ENCODE measurements at regions not wholly inside any gene's neighbourhood (a gene's known extent, or its start where the extent isn't known, plus 50 kb on each side); places are given as distances from the start of the nearest gene placed in this dataset.

DNA sequence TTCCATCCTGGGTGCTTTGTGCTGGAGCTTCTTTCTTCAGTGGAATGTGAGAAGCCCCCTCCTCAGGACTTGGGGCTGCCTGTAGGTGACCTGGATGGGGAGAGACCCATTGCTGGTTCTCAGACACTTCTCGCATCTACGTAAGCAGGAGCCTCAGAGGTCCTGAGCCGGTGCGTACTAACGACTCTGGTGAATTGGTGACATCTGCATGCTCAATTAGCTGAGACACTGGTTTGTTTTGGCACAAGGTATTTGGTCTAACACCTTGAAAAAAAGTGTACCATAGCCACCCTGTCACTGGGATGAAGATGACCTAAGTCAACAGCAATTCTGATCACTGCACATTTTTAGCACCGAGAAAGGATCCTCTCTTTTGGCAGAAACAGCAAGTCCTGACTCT, 57.7 kb downstream of the LRRC30 start:
- Histone ChIP-seq H3K4me1 (ENCODE audit: control insufficient read depth in 1 of 2, insufficient read depth in 2 of 2, low read length in 2 of 2) (no peaks in the 10 kb centered on the region), H3K4me2 (replicated peaks; ENCODE audit: extremely low read depth, low read length, poor library complexity, severe bottlenecking) (no peak overlapping the region), H3K27ac (ENCODE audit: low read depth in 1 of 2, low read length in 2 of 2) (no peak overlapping the region), H3K9ac (ENCODE audit: insufficient read depth, low read length, poor library complexity, severe bottlenecking) (no peak overlapping the region), H3K27me3 (ENCODE audit: control insufficient read depth in 2 of 2, insufficient read depth in 2 of 2, low read length in 2 of 2) (no peaks in the 10 kb centered on the region), H4K20me1 (ENCODE audit: insufficient read depth, low read length) (no peaks in the 10 kb centered on the region), H3K9me3 (replicated peaks in 1 of 2; ENCODE audit: control insufficient read depth in 1 of 2, insufficient read depth in 1 of 2, low read length in 2 of 2) (no peaks in the 10 kb centered on the region), H3K4me3 (replicated peaks in 1 of 3; ENCODE audit: low read depth in 2 of 3, low read length in 3 of 3) (no peak overlapping the region), H3K36me3 (replicated peaks in 1 of 2; ENCODE audit: control insufficient read depth in 1 of 2, insufficient read depth in 2 of 2, low read length in 2 of 2) (no peaks in the 10 kb centered on the region), H3K79me2 (ENCODE audit: insufficient read depth, low read length) (no peaks in the 10 kb centered on the region), H2AFZ (ENCODE audit: insufficient read depth, low read depth, low read length, poor library complexity, severe bottlenecking) (no peak overlapping the region)
- 100% methylated on average over 5 of the region's 6 CpGs for WGBS (ENCODE audit: insufficient coverage)
- TF ChIP-seq, protein P1, sequence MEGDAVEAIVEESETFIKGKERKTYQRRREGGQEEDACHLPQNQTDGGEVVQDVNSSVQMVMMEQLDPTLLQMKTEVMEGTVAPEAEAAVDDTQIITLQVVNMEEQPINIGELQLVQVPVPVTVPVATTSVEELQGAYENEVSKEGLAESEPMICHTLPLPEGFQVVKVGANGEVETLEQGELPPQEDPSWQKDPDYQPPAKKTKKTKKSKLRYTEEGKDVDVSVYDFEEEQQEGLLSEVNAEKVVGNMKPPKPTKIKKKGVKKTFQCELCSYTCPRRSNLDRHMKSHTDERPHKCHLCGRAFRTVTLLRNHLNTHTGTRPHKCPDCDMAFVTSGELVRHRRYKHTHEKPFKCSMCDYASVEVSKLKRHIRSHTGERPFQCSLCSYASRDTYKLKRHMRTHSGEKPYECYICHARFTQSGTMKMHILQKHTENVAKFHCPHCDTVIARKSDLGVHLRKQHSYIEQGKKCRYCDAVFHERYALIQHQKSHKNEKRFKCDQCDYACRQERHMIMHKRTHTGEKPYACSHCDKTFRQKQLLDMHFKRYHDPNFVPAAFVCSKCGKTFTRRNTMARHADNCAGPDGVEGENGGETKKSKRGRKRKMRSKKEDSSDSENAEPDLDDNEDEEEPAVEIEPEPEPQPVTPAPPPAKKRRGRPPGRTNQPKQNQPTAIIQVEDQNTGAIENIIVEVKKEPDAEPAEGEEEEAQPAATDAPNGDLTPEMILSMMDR (IDR thresholded peaks at IDR 0.05), result no peak
- H3K4me3 Mint-ChIP-seq, result no peak overlapping the region
- peaks cover 6% of the 10 kb centered on the region for H3K4me1 Mint-ChIP-seq
- H3K36me3 Mint-ChIP-seq, result no peaks in the 10 kb centered on the region
- no peak overlapping the region for H3K27ac Mint-ChIP-seq
- peaks cover 0 to 7% (median 5%) of the 10 kb centered on the region in 3 donors for H3K27me3 Mint-ChIP-seq (ENCODE audit: low read depth in 3 of 3)
- intact Hi-C loops (cut with micrococcal nuclease), result no loop called here
- no peak for DNase-seq
- H3K9me3 Mint-ChIP-seq, result peaks cover 0 to 5% (median 4%) of the 10 kb centered on the region in 7 donors

DNA sequence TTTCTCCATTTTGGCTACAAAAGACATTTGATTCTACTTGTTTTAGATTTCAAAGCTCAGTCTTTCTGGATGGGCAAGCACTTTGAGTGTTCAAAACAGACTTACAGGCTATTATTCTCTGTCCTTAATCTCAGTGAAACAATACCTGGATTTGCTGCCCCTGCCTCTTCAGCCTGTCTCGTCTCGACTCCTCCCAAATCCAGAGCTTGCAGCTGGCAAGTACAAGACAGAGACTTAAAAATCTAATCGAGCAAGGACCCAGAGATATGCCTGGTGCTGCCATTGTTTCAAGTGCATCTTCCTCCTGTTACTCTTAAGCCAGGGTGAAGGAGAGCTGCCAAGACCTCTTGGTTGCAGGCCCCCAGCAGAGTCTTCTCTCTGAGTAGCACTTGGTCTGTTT, 59.2 kb downstream of the LRRC30 start:
- H3K27ac ChIP-seq (ENCODE audit: low read depth in 1 of 2, low read length in 2 of 2), result no peak overlapping the region
- no peaks in the 10 kb centered on the region for H3K79me2 ChIP-seq (ENCODE audit: insufficient read depth, low read length)
- DNase-seq, result no peak
- intact Hi-C loops (cut with micrococcal nuclease), result no loop called here
- Mint-ChIP-seq H3K27me3 (ENCODE audit: low read depth in 3 of 3) (peaks cover 0 to 7% (median 5%) of the 10 kb centered on the region in 3 donors), H3K9me3 (peaks cover under 1 to 17% (median 13%) of the 10 kb centered on the region in 7 donors), H3K27ac (no peak overlapping the region), H3K36me3 (no peaks in the 10 kb centered on the region), H3K4me1 (peaks cover 6% of the 10 kb centered on the region), H3K4me3 (no peak overlapping the region)
- no peaks in the 10 kb centered on the region for H3K36me3 ChIP-seq (replicated peaks in 1 of 2; ENCODE audit: control insufficient read depth in 1 of 2, insufficient read depth in 2 of 2, low read length in 2 of 2)
- peaks cover 6 to 8% of the 10 kb centered on the region in 2 donors for H3K9me3 ChIP-seq (replicated peaks in 1 of 2; ENCODE audit: control insufficient read depth in 1 of 2, insufficient read depth in 1 of 2, low read length in 2 of 2)
- TF ChIP-seq, protein P1 (IDR thresholded peaks at IDR 0.05), result no peak
- H3K27me3 ChIP-seq (ENCODE audit: control insufficient read depth in 2 of 2, insufficient read depth in 2 of 2, low read length in 2 of 2), result no peaks in the 10 kb centered on the region
- H3K9ac ChIP-seq (ENCODE audit: insufficient read depth, low read length, poor library complexity, severe bottlenecking), result no peak overlapping the region
- no peaks in the 10 kb centered on the region for H4K20me1 ChIP-seq (ENCODE audit: insufficient read depth, low read length)
- H3K4me1 ChIP-seq (ENCODE audit: control insufficient read depth in 1 of 2, insufficient read depth in 2 of 2, low read length in 2 of 2), result no peaks in the 10 kb centered on the region
- H3K4me3 ChIP-seq (replicated peaks in 1 of 3; ENCODE audit: low read depth in 2 of 3, low read length in 3 of 3), result no peak overlapping the region
- no peak overlapping the region for H2AFZ ChIP-seq (ENCODE audit: insufficient read depth, low read depth, low read length, poor library complexity, severe bottlenecking)
- no peak overlapping the region for H3K4me2 ChIP-seq (replicated peaks; ENCODE audit: extremely low read depth, low read length, poor library complexity, severe bottlenecking)
- 100% methylated on average over 3 of the region's 3 CpGs for WGBS (ENCODE audit: insufficient coverage)

Measured in CD14-positive monocyte (primary cell).